HG03066 (cell line): ENCODE measurements at regions not wholly inside any gene's neighbourhood (a gene's known extent, or its start where the extent isn't known, plus 50 kb on each side); places are given as distances from the start of the nearest gene placed in this dataset.

Experiments
- ATAC-seq: cut with Tn5 transposase; IDR thresholded peaks from one replicate; pipeline ENCODE4 v1.9.1; 2021; ENCODE audit warnings: low read depth; ENCODE audit not compliant: unreplicated experiment

- no peak for ATAC-seq
These were observed 106.4 kb upstream of the SERP2 start for GRCh38 chr13:44267203-44267602.

- ATAC-seq, result no peak
These were observed 105.6 kb upstream of the SERP2 start for GRCh38 chr13:44267980-44268379.

- no peak for ATAC-seq
These were observed 104.6 kb upstream of the SERP2 start for GRCh38 chr13:44268980-44269379.

GRCh38 chr13:44270150-44270549, 103.5 kb upstream of the SERP2 start:
- no peak for ATAC-seq

- ATAC-seq, result no peak
These were observed 102.6 kb upstream of the SERP2 start for GRCh38 chr13:44271031-44271455.

- ATAC-seq, result no peak
These were observed 102.2 kb upstream of the SERP2 start for GRCh38 chr13:44271473-44271872.

- ATAC-seq, result no peak
These were observed 101.7 kb upstream of the SERP2 start for GRCh38 chr13:44271915-44272341.

GRCh38 chr13:44272692-44273091, 100.9 kb upstream of the SERP2 start:
- ATAC-seq, result no peak

- ATAC-seq, result no peak
These were observed 100.4 kb upstream of the SERP2 start for GRCh38 chr13:44273216-44273615.

GRCh38 chr13:44273991-44274770, 99.4 kb upstream of the SERP2 start:
- ATAC-seq, result no peak

GRCh38 chr13:44274771-44275205, 98.8 kb upstream of the SERP2 start:
- no peak for ATAC-seq

- ATAC-seq, result no peak
These were observed 98.2 kb upstream of the SERP2 start for GRCh38 chr13:44275381-44275780.

- ATAC-seq, result no peak
These were observed 97.6 kb upstream of the SERP2 start for GRCh38 chr13:44276061-44276460.

- ATAC-seq, result no peak
These were observed 96.2 kb upstream of the SERP2 start for GRCh38 chr13:44277459-44277858.

GRCh38 chr13:44278166-44278565, 95.5 kb upstream of the SERP2 start:
- ATAC-seq, result no peak

- ATAC-seq, result no peak
These were observed 93.2 kb upstream of the SERP2 start for GRCh38 chr13:44280456-44280855.

- no peak for ATAC-seq
These were observed 92.2 kb upstream of the SERP2 start for GRCh38 chr13:44281252-44282000.

- no peak for ATAC-seq
These were observed 90.0 kb upstream of the SERP2 start for GRCh38 chr13:44283600-44283999.

- ATAC-seq, result no peak
These were observed 85.7 kb upstream of the SERP2 start for GRCh38 chr13:44287958-44288357.

- no peak for ATAC-seq
These were observed 81.1 kb upstream of the SERP2 start for GRCh38 chr13:44292545-44292944.

- no peak for ATAC-seq
These were observed 80.2 kb upstream of the SERP2 start for GRCh38 chr13:44293374-44293773.
